DND-41 (cell line): ENCODE measurements at regions not wholly inside any gene's neighbourhood (a gene's known extent, or its start where the extent isn't known, plus 50 kb on each side); places are given as distances from the start of the nearest gene placed in this dataset.
A peak's percentile ranks its signal among the peaks of the same experiment; 100 is the strongest.

ENCODE experiments used
- ATAC-seq: fragments of 200-7000 bp; cut with Tn5 transposase; 3 replicates; pipeline ENCODE4 v1.9.1; 2021; ENCODE audit warnings: low read depth; ENCODE audit not compliant: insufficient read depth
- DNase-seq: peaks from one replicate; pipeline ENCODE4 v3.0.0-alpha.2; 2020
- H2AFZ ChIP-seq: 2 replicates; pipeline ENCODE4 v1.6.0; 2012; ENCODE audit warnings: low read depth, low read length
- H3K27ac ChIP-seq: 2 replicates; pipeline ENCODE4 v1.5.1; 2012; ENCODE audit warnings: low read length, inconsistent platforms
- H3K27me3 ChIP-seq: fragments of 200-600 bp; sonication (generic); 2 replicates; pipeline ENCODE4 v1.6.0; 2012; ENCODE audit warnings: low read length, mild to moderate bottlenecking, inconsistent platforms; ENCODE audit not compliant: insufficient read depth, poor library complexity
- H3K36me3 ChIP-seq: 2 replicates; pipeline ENCODE4 v1.5.1; 2012; ENCODE audit warnings: low read length, inconsistent platforms; ENCODE audit not compliant: insufficient read depth
- H3K4me1 ChIP-seq: 2 replicates; pipeline ENCODE4 v1.5.1; 2012; ENCODE audit warnings: mild to moderate bottlenecking, low read length; ENCODE audit not compliant: insufficient read depth
- H3K4me2 ChIP-seq: 2 replicates; pipeline ENCODE4 v1.6.0; 2012; ENCODE audit warnings: mild to moderate bottlenecking, moderate library complexity, low read length, inconsistent platforms; ENCODE audit not compliant: insufficient read depth
- H3K4me3 ChIP-seq, 2 experiments: fragments of 200-600 bp in 1 of 2; shearing (Covaris generic) in 1 of 2; 2 replicates each; pipeline ENCODE4 v1.5.1; 2012 to 2016; ENCODE audit warnings: inconsistent platforms in 2 of 2, low read length in 2 of 2, mild to moderate bottlenecking in 2 of 2, low read depth in 1 of 2, moderate library complexity in 1 of 2
- H3K79me2 ChIP-seq: 2 replicates; pipeline ENCODE4 v1.6.0; 2012; ENCODE audit warnings: low read length, inconsistent platforms; ENCODE audit not compliant: insufficient read depth
- H3K9ac ChIP-seq: 2 replicates; pipeline ENCODE4 v1.6.0; 2012; ENCODE audit warnings: low read depth, mild to moderate bottlenecking, inconsistent platforms, low read length, moderate library complexity
- H3K9me3 ChIP-seq: 2 replicates; pipeline ENCODE4 v1.5.1; 2012; ENCODE audit warnings: low read length, moderate library complexity, mild to moderate bottlenecking, inconsistent platforms; ENCODE audit not compliant: insufficient read depth, severe bottlenecking
- H4K20me1 ChIP-seq: 2 replicates; pipeline ENCODE4 v1.6.0; 2012; ENCODE audit warnings: low read length; ENCODE audit not compliant: insufficient read depth
- CTCF ChIP-seq: IDR thresholded peaks from 2 replicates; pipeline ENCODE4 v1.5.1; 2012; ENCODE audit warnings: borderline replicate concordance, low read length, moderate library complexity, mild to moderate bottlenecking; ENCODE audit not compliant: poor library complexity, severe bottlenecking; ENCODE audit errors: extremely low read depth
- EZH2 ChIP-seq: IDR thresholded peaks from 3 replicates; pipeline ENCODE4 v1.6.1; 2012; ENCODE audit warnings: borderline replicate concordance, low read depth, mild to moderate bottlenecking, moderate library complexity, low read length, inconsistent platforms; ENCODE audit not compliant: severe bottlenecking

- Histone ChIP-seq H3K9me3 (no peaks in the 10 kb centered on the region), H3K36me3 (no peaks in the 10 kb centered on the region), H3K79me2 (no peaks in the 10 kb centered on the region), H3K4me1 (no peaks in the 10 kb centered on the region), H4K20me1 (no peaks in the 10 kb centered on the region), H3K27me3 (peaks cover 6% of the 10 kb centered on the region), H3K27ac (no peak overlapping the region), H3K4me3 (no peak overlapping the region), H3K4me2 (no peak overlapping the region), H2AFZ (no peak overlapping the region), H3K9ac (no peak overlapping the region)
- ATAC-seq (no peak), DNase-seq (no peak)
- TF ChIP-seq EZH2: no peak
Measured at GRCh38 chr1:67555461-67556296, 125.5 kb upstream of the SERBP1 start.

GRCh38 chr1:67556297-67556900 lies 126.2 kb upstream of the SERBP1 start:
- Histone ChIP-seq H3K36me3 (no peaks in the 10 kb centered on the region), H3K27ac (no peak overlapping the region), H4K20me1 (no peaks in the 10 kb centered on the region), H3K4me2 (no peak overlapping the region), H3K27me3 (peaks cover 6% of the 10 kb centered on the region), H3K79me2 (no peaks in the 10 kb centered on the region), H3K4me1 (no peaks in the 10 kb centered on the region), H3K9me3 (no peaks in the 10 kb centered on the region), H3K9ac (no peak overlapping the region), H3K4me3 (no peak overlapping the region), H2AFZ (no peak overlapping the region)
- DNase-seq (no peak), ATAC-seq (no peak)
- TF ChIP-seq CTCF (no peak), EZH2 (no peak)

- peak; percentile 54 for ATAC-seq
- H3K9ac ChIP-seq: no peak overlapping the region
Measured at GRCh38 chr1:67557696-67558448, 127.1 kb upstream of the GADD45A start.

More at GRCh38 chr1:67557696-67558448, 127.1 kb upstream of the GADD45A start:
- no peak overlapping the region for H3K4me3 ChIP-seq
- DNase-seq: peak; percentile 20
- H3K27ac ChIP-seq: no peak overlapping the region
- H3K4me2 ChIP-seq: no peak overlapping the region
- no peaks in the 10 kb centered on the region for H3K36me3 ChIP-seq
- H3K79me2 ChIP-seq: no peaks in the 10 kb centered on the region
- peaks cover 6% of the 10 kb centered on the region for H3K27me3 ChIP-seq
- no peak for TF ChIP-seq CTCF
- TF ChIP-seq EZH2: no peak
- no peaks in the 10 kb centered on the region for H3K9me3 ChIP-seq
- H2AFZ ChIP-seq: no peak overlapping the region
- H4K20me1 ChIP-seq: no peaks in the 10 kb centered on the region
- peaks cover 3% of the 10 kb centered on the region for H3K4me1 ChIP-seq
